Right lobe of liver (tissue), 6 donors: ENCODE measurements at regions not wholly inside any gene's neighbourhood (a gene's known extent, or its start where the extent isn't known, plus 50 kb on each side); places are given as distances from the start of the nearest gene placed in this dataset.

Experiments used
- ATAC-seq, 4 donors: fragments of 200-7000 bp; cut with Tn5 transposase; one replicate each; pipeline ENCODE4 v1.9.1; 2020; ENCODE audit warnings: mild to moderate bottlenecking in 4 of 4, moderate library complexity in 4 of 4
- DNase-seq, 3 donors: peaks; one replicate each; pipeline ENCODE4 v3.0.0-alpha.2; 2020
- H3K27ac ChIP-seq, 3 donors: fragments of 200-600 bp; one replicate each; pipeline ENCODE4 v1.8.0; 2022
- H3K27me3 ChIP-seq, 2 donors: fragments of 200-600 bp; one replicate each; pipeline ENCODE4 v1.8.0; 2022
- H3K36me3 ChIP-seq, 4 donors: fragments of 200-600 bp; sonication (generic) in 1 of 4; one replicate each; pipeline versions ENCODE4 v1.5.1 to v1.8.0; 2017 to 2022; ENCODE audit warnings: control low read depth in 1 of 4
- H3K4me1 ChIP-seq, 4 donors: fragments of 200-600 bp; sonication (generic) in 1 of 4; one replicate each; pipeline versions ENCODE4 v1.5.1 to v1.8.0; 2017 to 2022; ENCODE audit warnings: control low read depth in 1 of 4
- H3K4me3 ChIP-seq, 3 donors: fragments of 200-600 bp; one replicate each; pipeline ENCODE4 v1.8.0; 2022
- H3K9me3 ChIP-seq, 4 donors: fragments of 200-600 bp; sonication (generic) in 1 of 4; one replicate each; pipeline versions ENCODE4 v1.5.1 to v1.8.0; 2017 to 2022; ENCODE audit warnings: control low read depth in 1 of 4
- POLR2A ChIP-seq: fragments of 450-650 bp; IDR thresholded peaks from one replicate; pipeline ENCODE4 v1.6.1; 2017; ENCODE audit warnings: antibody characterized with exemption, mild to moderate bottlenecking
- WGBS: methylation state at CpG from one replicate; pipeline ENCODE4 v1.1.6; 2018; ENCODE audit warnings: low coverage, low lambda C conversion rate; ENCODE audit not compliant: insufficient coverage; ENCODE audit errors: missing lambda C conversion rate; 5-methylcytosine and 5-hydroxymethylcytosine counted together
- intact Hi-C, 2 donors: fragments of 100-400 bp; cut with DNase I; formaldehyde crosslinking; loops; one replicate each; pipeline versions ENCODE4 v1.11.2 to v1.14.1; 2022
- TF ChIP-seq, protein P1 (sequence below), 4 donors: fragments of 200-600 bp in 3 of 4; fragments of 450-650 bp in 1 of 4; IDR thresholded peaks; one replicate each; pipeline versions ENCODE4 v1.5.1 to v1.8.0; 2016 to 2022; ENCODE audit warnings: antibody characterized with exemption in 4 of 4, mild to moderate bottlenecking in 2 of 4
- donor health status: DM: no; HTN: yes; CAD: no.
- donor health status: DM: no; HTN: no; CAD: no.
- donor health status: DM: no; HTN: no; CAD: no.
- donor health status: DM: no; HTN: yes; CAD: no.
- donor health status: DM: no; HTN: yes; CAD: no.

DNA sequence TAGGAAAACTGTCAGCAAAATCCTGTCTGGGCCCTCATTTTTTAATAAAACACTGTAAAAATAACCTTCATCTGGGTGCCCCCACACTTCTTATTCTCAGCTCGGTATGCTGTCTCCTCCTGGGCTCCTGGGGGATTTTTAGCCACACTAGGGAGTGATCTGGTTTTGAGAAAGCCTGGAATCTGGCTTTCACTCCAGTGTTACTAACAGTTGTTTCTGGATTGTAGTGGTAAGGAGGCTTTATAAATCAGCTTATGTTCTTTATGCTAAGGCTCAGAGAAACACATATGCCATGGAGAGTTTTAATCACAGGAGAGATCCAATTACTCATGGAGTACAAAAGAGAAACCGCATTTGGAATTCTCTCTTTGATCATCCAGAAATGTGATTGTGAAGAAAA is 744.3 kb upstream of the SOX11 start:
- WGBS = 48% methylated on average over 2 of the region's 2 CpGs
- Histone ChIP-seq H3K27ac (no peak overlapping the region), H3K36me3 (no peaks in the 10 kb centered on the region), H3K4me3 (no peak overlapping the region), H3K4me1 (no peaks in the 10 kb centered on the region), H3K9me3 (no peaks in the 10 kb centered on the region), H3K27me3 (no peaks in the 10 kb centered on the region)
- TF ChIP-seq POLR2A = no peak
- TF ChIP-seq, protein P1, sequence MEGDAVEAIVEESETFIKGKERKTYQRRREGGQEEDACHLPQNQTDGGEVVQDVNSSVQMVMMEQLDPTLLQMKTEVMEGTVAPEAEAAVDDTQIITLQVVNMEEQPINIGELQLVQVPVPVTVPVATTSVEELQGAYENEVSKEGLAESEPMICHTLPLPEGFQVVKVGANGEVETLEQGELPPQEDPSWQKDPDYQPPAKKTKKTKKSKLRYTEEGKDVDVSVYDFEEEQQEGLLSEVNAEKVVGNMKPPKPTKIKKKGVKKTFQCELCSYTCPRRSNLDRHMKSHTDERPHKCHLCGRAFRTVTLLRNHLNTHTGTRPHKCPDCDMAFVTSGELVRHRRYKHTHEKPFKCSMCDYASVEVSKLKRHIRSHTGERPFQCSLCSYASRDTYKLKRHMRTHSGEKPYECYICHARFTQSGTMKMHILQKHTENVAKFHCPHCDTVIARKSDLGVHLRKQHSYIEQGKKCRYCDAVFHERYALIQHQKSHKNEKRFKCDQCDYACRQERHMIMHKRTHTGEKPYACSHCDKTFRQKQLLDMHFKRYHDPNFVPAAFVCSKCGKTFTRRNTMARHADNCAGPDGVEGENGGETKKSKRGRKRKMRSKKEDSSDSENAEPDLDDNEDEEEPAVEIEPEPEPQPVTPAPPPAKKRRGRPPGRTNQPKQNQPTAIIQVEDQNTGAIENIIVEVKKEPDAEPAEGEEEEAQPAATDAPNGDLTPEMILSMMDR (IDR thresholded peaks at IDR 0.05) = no peak
- DNase-seq (no peak), ATAC-seq (no peak)
- intact Hi-C loops = no loop called here

DNA sequence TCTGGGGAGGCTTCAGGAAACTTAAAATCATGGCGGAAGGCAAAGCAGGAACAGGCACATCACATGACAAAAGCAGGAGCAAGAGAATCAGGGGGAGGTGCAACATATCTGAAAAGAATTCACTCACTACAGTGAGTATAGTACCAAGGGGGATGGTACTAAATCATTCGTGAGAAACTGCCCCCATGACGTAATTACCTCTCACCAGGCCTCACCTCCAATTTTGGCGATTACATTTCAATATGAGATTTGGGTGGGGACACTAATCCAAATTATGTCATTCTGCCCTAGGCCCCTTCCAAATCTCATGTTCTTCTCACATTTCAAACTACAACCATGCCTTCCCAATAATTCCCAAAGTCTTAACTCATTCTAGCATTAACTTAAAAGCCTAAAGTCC is 740.8 kb upstream of the SOX11 start:
- TF ChIP-seq POLR2A = no peak
- TF ChIP-seq, protein P1 (IDR thresholded peaks at IDR 0.05) = no peak
- Histone ChIP-seq H3K36me3 (no peaks in the 10 kb centered on the region), H3K4me1 (no peaks in the 10 kb centered on the region), H3K4me3 (no peak overlapping the region), H3K27ac (no peak overlapping the region), H3K9me3 (no peaks in the 10 kb centered on the region), H3K27me3 (no peaks in the 10 kb centered on the region)
- ATAC-seq (no peak), DNase-seq (no peak)
- intact Hi-C loops = no loop called here
- WGBS = 81% methylated on average over 2 of the region's 4 CpGs

DNA sequence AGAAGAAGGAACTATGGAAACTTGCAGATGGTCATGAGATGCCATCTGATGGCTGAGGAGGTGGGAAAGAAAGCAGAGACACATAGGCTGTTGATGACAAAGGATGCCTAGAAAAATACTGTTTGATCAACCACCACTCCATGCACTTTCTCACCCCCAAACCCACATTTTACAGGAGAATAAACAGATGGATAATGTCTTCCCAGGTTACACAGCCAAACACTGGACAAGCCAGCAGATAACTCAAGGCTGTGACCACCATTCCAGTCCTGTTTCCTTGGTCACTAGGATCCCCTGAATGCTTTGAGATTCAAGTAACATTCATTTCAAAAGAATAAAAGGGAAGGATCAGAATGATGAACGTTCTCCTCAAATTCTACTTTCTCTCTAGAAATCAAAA is 733.0 kb upstream of the SOX11 start:
- no peak overlapping the region for H3K4me3 ChIP-seq
- TF ChIP-seq, protein P1 (IDR thresholded peaks at IDR 0.05) = no peak
- TF ChIP-seq POLR2A = no peak
- no peaks in the 10 kb centered on the region for H3K36me3 ChIP-seq
- ATAC-seq (no peak), DNase-seq (no peak)
- no peak overlapping the region for H3K27ac ChIP-seq
- 18% methylated on average over 1 of the region's 1 CpG for WGBS
- intact Hi-C loops = no loop called here
- H3K27me3 ChIP-seq = no peaks in the 10 kb centered on the region
- no peaks in the 10 kb centered on the region for H3K9me3 ChIP-seq
- H3K4me1 ChIP-seq = no peaks in the 10 kb centered on the region

DNA sequence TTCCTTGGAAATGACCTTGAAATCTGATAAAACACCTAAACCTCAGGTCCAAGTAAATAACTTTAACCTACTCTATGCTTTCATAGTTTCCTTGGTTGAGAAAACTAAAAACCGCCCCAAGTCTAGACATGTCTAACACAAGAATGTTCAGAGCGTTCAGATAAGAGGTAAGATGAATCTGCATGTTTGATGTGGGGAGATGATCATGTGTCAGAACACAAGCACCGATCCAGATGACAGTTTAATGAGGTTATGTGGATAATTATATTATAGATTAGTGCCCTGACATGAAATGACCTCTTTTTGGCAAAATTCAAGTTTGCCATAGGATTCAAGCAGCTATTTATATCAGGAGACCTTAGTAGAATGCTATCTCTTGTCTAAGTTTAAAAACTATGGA is 729.8 kb upstream of the SOX11 start:
- no peak overlapping the region for H3K27ac ChIP-seq
- 37% methylated on average over 3 of the region's 3 CpGs for WGBS
- no peak for DNase-seq
- H3K9me3 ChIP-seq = no peaks in the 10 kb centered on the region
- H3K27me3 ChIP-seq = no peaks in the 10 kb centered on the region
- intact Hi-C loops = no loop called here
- H3K36me3 ChIP-seq = no peaks in the 10 kb centered on the region
- H3K4me3 ChIP-seq = no peak overlapping the region
- H3K4me1 ChIP-seq = no peaks in the 10 kb centered on the region
- ATAC-seq = no peak
- TF ChIP-seq POLR2A = no peak
- TF ChIP-seq, protein P1 (IDR thresholded peaks at IDR 0.05) = no peak

DNA sequence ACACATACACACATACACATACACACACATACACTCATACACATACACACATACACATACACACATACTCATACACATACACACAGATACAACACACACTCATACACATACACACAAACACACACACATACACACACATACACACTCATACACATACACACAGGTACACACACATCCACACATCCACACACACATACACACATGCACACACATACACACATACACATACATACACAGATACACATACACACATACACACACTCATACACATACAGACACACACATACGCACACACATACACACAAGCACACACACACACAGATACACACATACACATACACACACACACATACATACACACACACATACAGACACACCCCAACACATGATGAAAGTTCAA is 729.1 kb upstream of the SOX11 start:
- H3K4me3 ChIP-seq = no peak overlapping the region
- no peaks in the 10 kb centered on the region for H3K27me3 ChIP-seq
- no peak for ATAC-seq
- DNase-seq = no peak
- TF ChIP-seq, protein P1 (IDR thresholded peaks at IDR 0.05) = no peak
- TF ChIP-seq POLR2A = no peak
- H3K4me1 ChIP-seq = no peaks in the 10 kb centered on the region
- 83% methylated on average over 1 of the region's 1 CpG for WGBS
- intact Hi-C loops = no loop called here
- no peaks in the 10 kb centered on the region for H3K9me3 ChIP-seq
- no peak overlapping the region for H3K27ac ChIP-seq
- H3K36me3 ChIP-seq = no peaks in the 10 kb centered on the region
